GM04503 (cell line): ENCODE measurements at regions not wholly inside any gene's neighbourhood (a gene's known extent, or its start where the extent isn't known, plus 50 kb on each side); places are given as distances from the start of the nearest gene placed in this dataset.

ENCODE experiments used
- DNase-seq: peaks from one replicate; pipeline ENCODE4 v3.0.0-alpha.2; 2012; ENCODE audit warnings: low read depth

- DNase-seq, result no peak
Measured at GRCh38 chr5:135723491-135723890, 111.0 kb upstream of the SLC25A48 start.

GRCh38 chr5:135721548-135722090 lies 112.8 kb upstream of the SLC25A48 start:
- DNase-seq, result no peak

- DNase-seq, result no peak
Measured at GRCh38 chr5:135720191-135720590, 114.3 kb upstream of the SLC25A48 start.

GRCh38 chr5:135719428-135720063 lies 114.9 kb upstream of the SLC25A48 start:
- DNase-seq, result no peak

- no peak for DNase-seq
Measured at GRCh38 chr5:135718651-135719050, 115.8 kb upstream of the SLC25A48 start.

GRCh38 chr5:135718151-135718550 lies 116.3 kb upstream of the SLC25A48 start:
- DNase-seq, result no peak

GRCh38 chr5:135715267-135716055 lies 119.0 kb upstream of the SLC25A48 start:
- no peak for DNase-seq

GRCh38 chr5:135714126-135714894 lies 120.2 kb upstream of the SLC25A48 start:
- DNase-seq, result peak; percentile 21

DNA sequence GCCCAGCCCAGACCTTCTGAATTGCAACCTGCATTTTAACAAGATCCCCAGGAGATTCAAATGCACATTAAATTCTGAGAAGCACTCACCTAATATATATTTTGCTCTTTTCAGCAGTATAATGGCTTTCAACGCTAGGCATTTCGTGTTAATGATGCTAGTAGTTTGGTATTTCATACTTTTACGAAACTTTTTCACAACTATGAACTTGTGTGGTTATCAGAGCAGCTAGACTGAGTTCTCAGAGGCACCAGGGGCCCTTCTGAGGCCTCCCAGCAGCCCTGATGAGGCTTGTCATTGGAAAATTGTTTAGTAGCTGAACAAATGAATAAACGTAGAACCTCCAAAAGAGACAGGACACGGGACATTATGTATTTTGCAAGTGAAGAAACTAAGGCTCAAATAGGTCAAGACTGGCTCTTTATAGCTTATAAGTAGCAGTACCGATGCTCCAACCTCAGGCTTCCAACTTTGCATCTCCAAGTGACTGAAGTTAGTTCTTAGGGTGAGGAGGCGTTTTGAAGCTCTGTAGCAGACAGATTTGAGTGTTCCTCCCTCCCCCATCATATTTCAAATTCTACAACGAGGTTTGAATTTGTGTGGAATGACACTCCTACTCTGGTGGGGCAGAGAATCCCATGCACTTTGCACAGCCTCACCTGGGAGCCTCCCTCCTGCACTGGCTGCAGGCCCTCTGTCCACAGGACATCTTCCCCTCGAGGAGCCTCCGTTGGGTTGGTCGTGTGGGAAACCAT lies 121.1 kb upstream of the SLC25A48 start:
- DNase-seq, result no peak

- DNase-seq, result no peak
Measured at GRCh38 chr5:135711911-135712310, 122.6 kb upstream of the SLC25A48 start.

- DNase-seq, result no peak
Measured at GRCh38 chr5:135710045-135710675, 124.3 kb upstream of the SLC25A48 start.

GRCh38 chr5:135709208-135709575 lies 125.3 kb upstream of the SLC25A48 start:
- DNase-seq, result no peak

GRCh38 chr5:135708481-135709207 lies 125.8 kb upstream of the SLC25A48 start:
- DNase-seq, result no peak

DNA sequence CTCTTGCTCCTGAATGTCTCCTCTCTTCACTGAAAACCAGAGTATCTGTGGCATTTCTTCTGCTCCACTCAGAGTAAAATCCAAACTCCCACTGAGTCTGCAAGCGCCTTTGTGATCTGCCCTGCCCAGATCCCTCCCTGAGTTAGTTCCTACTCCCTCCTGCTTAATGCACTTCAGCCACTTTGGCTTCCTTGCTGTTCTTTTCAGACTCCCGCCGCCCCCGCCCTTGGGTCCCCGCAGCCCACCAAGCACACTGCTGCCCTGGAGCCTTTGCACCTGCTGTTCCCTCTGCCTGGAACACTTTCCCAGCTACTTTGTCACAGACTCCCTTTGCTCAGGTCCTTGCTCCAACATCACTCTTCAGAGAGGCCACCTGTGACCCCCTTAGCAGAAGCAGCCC lies 127.2 kb upstream of the SLC25A48 start:
- DNase-seq, result no peak

- no peak for DNase-seq
Measured at GRCh38 chr5:135706893-135707292, 127.6 kb upstream of the SLC25A48 start.

GRCh38 chr5:135706474-135706873 lies 127.7 kb upstream of the CXCL14 start:
- no peak for DNase-seq

GRCh38 chr5:135705941-135706466 lies 127.2 kb upstream of the CXCL14 start:
- DNase-seq, result no peak

DNA sequence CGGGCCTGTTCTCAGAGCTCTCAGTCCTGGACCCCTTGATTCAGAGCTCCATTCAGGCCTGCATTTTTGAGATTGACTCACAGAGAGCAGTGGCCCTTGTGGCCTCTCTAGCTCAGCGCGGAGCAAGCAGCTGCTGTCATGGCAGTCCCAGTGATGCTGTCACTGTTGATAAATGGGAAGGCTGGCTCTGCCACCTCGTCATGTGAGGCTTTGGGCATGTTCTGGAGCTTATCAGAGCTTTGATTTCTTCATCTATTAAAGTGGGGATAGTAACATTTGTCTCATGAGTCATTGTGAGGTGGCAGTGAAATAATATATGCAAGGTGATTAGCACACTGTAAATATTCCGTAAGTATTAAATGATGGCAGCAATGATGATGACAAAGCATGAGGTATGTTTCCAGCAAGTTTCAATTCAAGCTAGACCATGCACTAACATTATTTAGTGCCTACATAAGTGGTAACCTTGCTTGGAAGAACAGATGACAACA lies 126.4 kb upstream of the CXCL14 start:
- DNase-seq, result no peak

DNA sequence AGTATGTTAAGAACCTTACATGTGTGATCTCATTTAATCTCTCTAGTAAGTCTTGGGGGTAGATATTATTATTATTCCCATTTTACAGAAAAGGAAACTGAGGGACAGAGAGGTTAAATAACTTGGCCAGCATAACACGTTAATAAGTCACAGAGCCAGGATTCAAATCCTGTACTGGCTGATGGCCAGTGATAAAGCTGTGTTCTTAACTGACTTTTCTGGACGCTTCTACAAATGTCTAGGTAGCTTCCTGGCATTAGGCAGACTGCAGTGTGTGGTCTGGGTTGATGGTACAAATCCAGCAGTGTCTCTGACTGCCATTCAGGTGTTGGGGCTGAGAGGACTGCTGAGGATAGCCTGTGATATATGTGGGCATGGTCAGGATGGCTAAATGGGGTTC lies 125.8 kb upstream of the CXCL14 start:
- no peak for DNase-seq

DNA sequence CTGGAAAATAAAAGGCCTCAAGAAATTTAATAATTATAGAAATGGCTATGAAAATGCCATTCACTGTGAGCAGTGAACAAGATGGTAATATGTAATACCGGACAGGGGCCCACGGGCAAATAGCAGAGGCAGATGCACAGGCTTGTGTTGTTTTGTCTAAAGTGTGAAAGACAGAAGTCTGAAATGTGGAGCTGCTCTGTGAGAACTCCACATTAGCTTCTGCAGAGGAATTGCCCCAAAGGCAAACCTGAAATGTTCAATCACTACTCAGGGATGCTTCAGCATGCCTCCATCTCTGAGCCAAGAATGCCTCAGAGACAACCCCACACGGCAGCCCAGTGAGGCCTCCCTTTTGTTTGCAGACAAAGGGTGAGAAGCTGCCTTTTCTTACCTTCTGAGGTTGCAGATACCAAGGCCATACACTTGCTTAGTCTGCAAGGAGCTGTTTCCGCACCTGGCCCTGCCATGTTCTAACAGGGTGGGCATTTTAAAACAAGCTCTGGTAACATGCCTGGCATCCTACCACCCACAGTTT lies 124.3 kb upstream of the CXCL14 start:
- DNase-seq, result no peak
